Kidney (tissue), 13 donors: ENCODE measurements at regions not wholly inside any gene's neighbourhood (a gene's known extent, or its start where the extent isn't known, plus 50 kb on each side); places are given as distances from the start of the nearest gene placed in this dataset.

Source experiments
- DNase-seq, 5 donors: peaks; one replicate each; pipeline ENCODE4 v3.0.0-alpha.2; 2013 to 2020
- FAIRE-seq: peaks from 2 replicates; lab custom pipeline; 2012; peaks lifted over from hg19 to GRCh38; lab: Jason Lieb, UNC
- H3K27ac ChIP-seq, 2 donors: one replicate each; pipeline ENCODE4 v1.7.0; 2013; ENCODE audit warnings: low read depth in 2 of 2, low read length in 2 of 2, inconsistent platforms in 1 of 2
- H3K27me3 ChIP-seq: one replicate; pipeline ENCODE4 v1.7.1; 2013; ENCODE audit warnings: low read length, inconsistent platforms; ENCODE audit not compliant: control insufficient read depth, insufficient read depth
- H3K36me3 ChIP-seq, 3 donors: one replicate each; pipeline versions ENCODE4 v1.7.0 to v1.7.1; 2013; ENCODE audit warnings: low read length in 3 of 3, control low read depth in 1 of 3, inconsistent platforms in 1 of 3; ENCODE audit not compliant: insufficient read depth in 3 of 3, control insufficient read depth in 2 of 3
- H3K4me1 ChIP-seq, 3 donors: one replicate each; pipeline versions ENCODE4 v1.7.0 to v1.7.1; 2013; ENCODE audit warnings: low read length in 3 of 3, inconsistent platforms in 1 of 3, low read depth in 1 of 3; ENCODE audit not compliant: control insufficient read depth in 2 of 3, insufficient read depth in 2 of 3
- H3K4me3 ChIP-seq, 3 donors: one replicate each; pipeline versions ENCODE4 v1.7.0 to v1.8.1; 2013; ENCODE audit warnings: low read length in 3 of 3, control low read depth in 1 of 3, inconsistent platforms in 1 of 3
- H3K9ac ChIP-seq, 3 donors: one replicate each; pipeline versions ENCODE4 v1.7.0 to v1.7.1; 2013; ENCODE audit warnings: low read length in 3 of 3, control low read depth in 1 of 3, inconsistent platforms in 1 of 3
- H3K9me3 ChIP-seq, 3 donors: one replicate each; pipeline versions ENCODE4 v1.7.0 to v1.7.1; 2013; ENCODE audit warnings: low read length in 3 of 3, control low read depth in 1 of 3, inconsistent platforms in 1 of 3; ENCODE audit not compliant: control insufficient read depth in 2 of 3, insufficient read depth in 1 of 3
- intact Hi-C: fragments of 100-400 bp; cut with DNase I; formaldehyde crosslinking; loops from one replicate; pipeline ENCODE4 v1.11.1; 2022
- TF ChIP-seq, protein P1 (sequence below): IDR thresholded peaks from 3 replicates; pipeline ENCODE4 v1.5.1; 2012; ENCODE audit warnings: mild to moderate bottlenecking, moderate library complexity, borderline replicate concordance; ENCODE audit not compliant: insufficient read depth; ENCODE audit errors: extremely low read depth
- donor health status: control.
- donor health status: control.
- donor health status: control.
- donor health status: control.
- donor health status: control.
- donor health status: DM: yes; HTN: yes; CAD: no.
- donor health status: Normal renal cell carcinoma (clear cell type).

DNA sequence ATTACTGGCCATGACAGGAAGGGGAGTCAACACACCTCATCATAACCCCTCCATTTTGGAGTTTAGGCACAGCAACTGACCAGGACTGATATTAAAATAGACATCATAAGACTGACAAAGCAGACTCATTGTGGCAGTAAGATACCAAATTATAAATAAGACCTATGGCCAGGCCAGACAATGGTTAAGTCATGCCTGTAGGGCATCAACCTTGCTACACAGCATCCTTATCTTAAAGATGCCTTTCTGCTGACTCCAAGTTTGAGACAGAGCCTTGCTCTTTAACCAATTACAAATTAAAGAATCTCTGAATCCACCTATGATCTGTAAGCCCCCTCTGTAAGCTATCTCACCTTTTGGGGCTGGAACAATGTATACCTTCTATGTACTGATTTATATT lies 65.5 kb downstream of the VCX2 start:
- no peak overlapping the region for H3K4me3 ChIP-seq
- no peaks in the 10 kb centered on the region for H3K36me3 ChIP-seq
- H3K9me3 ChIP-seq: no peaks in the 10 kb centered on the region
- TF ChIP-seq, protein P1, sequence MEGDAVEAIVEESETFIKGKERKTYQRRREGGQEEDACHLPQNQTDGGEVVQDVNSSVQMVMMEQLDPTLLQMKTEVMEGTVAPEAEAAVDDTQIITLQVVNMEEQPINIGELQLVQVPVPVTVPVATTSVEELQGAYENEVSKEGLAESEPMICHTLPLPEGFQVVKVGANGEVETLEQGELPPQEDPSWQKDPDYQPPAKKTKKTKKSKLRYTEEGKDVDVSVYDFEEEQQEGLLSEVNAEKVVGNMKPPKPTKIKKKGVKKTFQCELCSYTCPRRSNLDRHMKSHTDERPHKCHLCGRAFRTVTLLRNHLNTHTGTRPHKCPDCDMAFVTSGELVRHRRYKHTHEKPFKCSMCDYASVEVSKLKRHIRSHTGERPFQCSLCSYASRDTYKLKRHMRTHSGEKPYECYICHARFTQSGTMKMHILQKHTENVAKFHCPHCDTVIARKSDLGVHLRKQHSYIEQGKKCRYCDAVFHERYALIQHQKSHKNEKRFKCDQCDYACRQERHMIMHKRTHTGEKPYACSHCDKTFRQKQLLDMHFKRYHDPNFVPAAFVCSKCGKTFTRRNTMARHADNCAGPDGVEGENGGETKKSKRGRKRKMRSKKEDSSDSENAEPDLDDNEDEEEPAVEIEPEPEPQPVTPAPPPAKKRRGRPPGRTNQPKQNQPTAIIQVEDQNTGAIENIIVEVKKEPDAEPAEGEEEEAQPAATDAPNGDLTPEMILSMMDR: no peak
- FAIRE-seq (no peak), DNase-seq (no peak)
- no peak overlapping the region for H3K27ac ChIP-seq
- H3K27me3 ChIP-seq: no peaks in the 10 kb centered on the region
- intact Hi-C loops: no loop called here
- no peaks in the 10 kb centered on the region for H3K4me1 ChIP-seq
- H3K9ac ChIP-seq: no peak overlapping the region

DNA sequence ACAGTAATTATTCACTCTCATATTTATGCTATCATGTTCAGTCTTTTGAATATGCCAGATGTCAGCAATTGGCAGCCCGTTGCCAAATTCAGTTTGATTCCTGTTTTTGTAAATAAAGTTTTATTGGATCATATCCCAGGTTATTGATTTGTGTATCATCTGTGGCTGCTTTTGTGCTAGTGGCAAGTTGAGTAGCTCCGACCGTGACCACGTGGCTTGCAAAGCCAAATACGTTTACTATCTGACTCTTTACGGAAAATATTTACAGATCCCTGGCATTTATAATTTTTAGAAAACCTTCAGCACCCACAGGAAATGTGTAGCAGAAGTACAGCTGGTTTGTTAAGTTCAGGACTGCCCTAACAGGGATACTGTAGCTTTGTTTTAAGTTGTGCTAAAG lies 67.4 kb downstream of the VCX2 start:
- H3K4me1 ChIP-seq: no peaks in the 10 kb centered on the region
- no peaks in the 10 kb centered on the region for H3K27me3 ChIP-seq
- FAIRE-seq (no peak), DNase-seq (no peak)
- no peak overlapping the region for H3K27ac ChIP-seq
- TF ChIP-seq, protein P1: no peak
- H3K36me3 ChIP-seq: no peaks in the 10 kb centered on the region
- no peaks in the 10 kb centered on the region for H3K9me3 ChIP-seq
- no peak overlapping the region for H3K9ac ChIP-seq
- intact Hi-C loops: no loop called here
- no peak overlapping the region for H3K4me3 ChIP-seq

DNA sequence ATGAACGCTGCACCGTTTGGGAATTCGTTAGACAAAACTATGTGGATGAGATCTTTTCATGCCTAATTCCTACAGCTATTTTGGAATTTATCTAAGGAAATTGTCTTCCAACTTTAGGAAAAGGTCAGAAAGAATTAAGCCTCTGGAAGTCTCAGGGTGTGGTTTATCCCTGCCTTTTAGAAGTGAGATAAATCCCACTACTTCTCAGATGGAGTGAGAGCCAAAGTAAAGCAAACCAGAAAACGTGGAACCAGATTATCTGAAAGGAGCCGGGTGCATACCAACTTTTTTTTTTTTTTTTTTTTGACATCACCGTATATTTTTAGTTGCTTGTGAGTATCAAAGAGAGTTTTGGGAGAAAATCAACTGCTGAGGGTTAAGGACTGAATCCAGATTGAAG lies 79.6 kb downstream of the VCX2 start:
- no peak for FAIRE-seq
- no peaks in the 10 kb centered on the region for H3K9me3 ChIP-seq
- H3K4me3 ChIP-seq: no peak overlapping the region
- no peak overlapping the region for H3K27ac ChIP-seq
- H3K4me1 ChIP-seq: no peaks in the 10 kb centered on the region
- H3K36me3 ChIP-seq: no peaks in the 10 kb centered on the region
- intact Hi-C loops: no loop called here
- DNase-seq: no peak
- no peak overlapping the region for H3K9ac ChIP-seq
- peaks cover 2% of the 10 kb centered on the region for H3K27me3 ChIP-seq
- TF ChIP-seq, protein P1: no peak

DNA sequence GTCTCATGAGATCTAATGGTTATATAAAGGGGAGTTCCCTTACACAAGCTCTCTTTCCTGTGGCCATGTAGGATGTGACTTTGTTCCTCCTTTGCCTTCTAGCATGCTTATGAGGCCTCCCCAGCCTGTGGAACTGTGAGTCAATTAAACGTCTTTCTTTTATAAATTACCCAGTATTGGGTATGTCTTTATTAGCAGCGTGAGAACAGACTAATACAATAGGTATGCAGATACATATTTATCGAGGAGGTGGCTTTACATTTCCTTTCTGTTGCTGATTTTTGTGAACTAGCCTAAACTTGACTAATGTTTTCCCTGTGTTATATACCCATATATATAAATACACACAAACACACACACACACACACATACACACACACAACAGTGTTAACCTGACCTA lies 80.2 kb downstream of the VCX2 start:
- no peak for DNase-seq
- intact Hi-C loops: no loop called here
- TF ChIP-seq, protein P1: no peak

More for the DNA sequence above, 80.2 kb downstream of the VCX2 start:
- no peak overlapping the region for H3K27ac ChIP-seq
- H3K4me3 ChIP-seq: no peak overlapping the region
- H3K27me3 ChIP-seq: peaks cover 2% of the 10 kb centered on the region
- no peak overlapping the region for H3K9ac ChIP-seq
- H3K36me3 ChIP-seq: no peaks in the 10 kb centered on the region
- no peak for FAIRE-seq
- no peaks in the 10 kb centered on the region for H3K9me3 ChIP-seq
- no peaks in the 10 kb centered on the region for H3K4me1 ChIP-seq
